Tibial artery (tissue), 4 donors: ENCODE measurements at regions not wholly inside any gene's neighbourhood (a gene's known extent, or its start where the extent isn't known, plus 50 kb on each side); places are given as distances from the start of the nearest gene placed in this dataset.

Experiments used
- DNase-seq, 2 donors: peaks; one replicate each; pipeline ENCODE4 v3.0.0-alpha.2; 2019
- H3K27ac ChIP-seq, 2 donors: fragments of 200-600 bp; sonication (generic) in 1 of 2; 1 replicate in 1 of 2; 2 replicates in 1 of 2; pipeline ENCODE4 v1.5.1; 2018 to 2019; ENCODE audit warnings: mild to moderate bottlenecking in 1 of 2
- H3K27me3 ChIP-seq, 2 donors: fragments of 200-600 bp; sonication (generic) in 1 of 2; one replicate each; pipeline versions ENCODE4 v1.5.1 to v1.6.0; 2016 to 2019
- H3K36me3 ChIP-seq, 3 donors: fragments of 200-600 bp; sonication (generic) in 2 of 3; one replicate each; pipeline ENCODE4 v1.5.1; 2016 to 2019; ENCODE audit warnings: mild to moderate bottlenecking in 2 of 3
- H3K4me1 ChIP-seq, 4 donors: fragments of 200-600 bp; sonication (generic) in 2 of 4; 1 replicate in 3 of 4; 2 replicates in 1 of 4; pipeline ENCODE4 v1.5.1; 2016 to 2019
- H3K4me3 ChIP-seq, 2 donors: fragments of 200-600 bp; sonication (generic) in 1 of 2; 1 replicate in 1 of 2; 2 replicates in 1 of 2; pipeline ENCODE4 v1.5.1; 2018 to 2019; ENCODE audit warnings: mild to moderate bottlenecking in 2 of 2
- H3K9me3 ChIP-seq, 3 donors: fragments of 200-600 bp; sonication (generic) in 1 of 3; one replicate each; pipeline ENCODE4 v1.5.1; 2016 to 2019
- CTCF ChIP-seq, 2 experiments: fragments of 200-600 bp in 1 of 2; fragments of 450-650 bp in 1 of 2; IDR thresholded peaks; one replicate each; pipeline ENCODE4 v1.5.1; 2017 to 2019; ENCODE audit warnings: antibody characterized with exemption in 2 of 2, mild to moderate bottlenecking in 1 of 2, moderate library complexity in 1 of 2
- intact Hi-C: fragments of 100-400 bp; cut with DNase I; formaldehyde crosslinking; loops from one replicate; pipeline ENCODE4 v1.15.0; 2023; ENCODE audit warnings: low total_unique reads

GRCh38 chr11:112885744-112886433 lies 75.3 kb upstream of the NCAM1 start:
- no peak for TF ChIP-seq CTCF (IDR thresholded peaks at IDR 0.05)
- peaks cover 0 to 18% (median 7%) of the 10 kb centered on the region in 4 donors for H3K4me1 ChIP-seq
- DNase-seq, result no peak
- intact Hi-C loops, result no loop called here
- no peaks in the 10 kb centered on the region for H3K9me3 ChIP-seq
- H3K27ac ChIP-seq, result no peak overlapping the region
- H3K36me3 ChIP-seq, result no peaks in the 10 kb centered on the region
- no peak overlapping the region for H3K4me3 ChIP-seq
- peaks cover 0 to 3% of the 10 kb centered on the region in 2 donors for H3K27me3 ChIP-seq

- peaks cover 0 to 15% (median 4%) of the 10 kb centered on the region in 4 donors for H3K4me1 ChIP-seq
- no peak for DNase-seq
- H3K36me3 ChIP-seq, result no peaks in the 10 kb centered on the region
- intact Hi-C loops, result no loop called here
- H3K27me3 ChIP-seq, result peaks cover 0 to 4% of the 10 kb centered on the region in 2 donors
- H3K4me3 ChIP-seq, result no peak overlapping the region
- no peaks in the 10 kb centered on the region for H3K9me3 ChIP-seq
- no peak overlapping the region for H3K27ac ChIP-seq
- no peak for TF ChIP-seq CTCF (IDR thresholded peaks at IDR 0.05)
Measured at GRCh38 chr11:112886434-112887370, 74.5 kb upstream of the NCAM1 start.

GRCh38 chr11:112889446-112889845 lies 71.8 kb upstream of the NCAM1 start:
- no peaks in the 10 kb centered on the region for H3K36me3 ChIP-seq
- no peak overlapping the region for H3K4me3 ChIP-seq
- TF ChIP-seq CTCF (IDR thresholded peaks at IDR 0.05), result no peak
- intact Hi-C loops, result no loop called here
- no peak overlapping the region for H3K27ac ChIP-seq
- DNase-seq, result no peak
- peaks cover 0 to 7% of the 10 kb centered on the region in 2 donors for H3K27me3 ChIP-seq
- H3K9me3 ChIP-seq, result no peaks in the 10 kb centered on the region
- no peaks in the 10 kb centered on the region for H3K4me1 ChIP-seq

- Histone ChIP-seq H3K36me3 (no peaks in the 10 kb centered on the region), H3K4me1 (peaks cover 0 to 9% (median 7%) of the 10 kb centered on the region in 4 donors), H3K27me3 (no peaks in the 10 kb centered on the region), H3K9me3 (no peaks in the 10 kb centered on the region), H3K27ac (no peak overlapping the region), H3K4me3 (no peak overlapping the region)
- intact Hi-C loops, result no loop called here
- DNase-seq, result no peak
- TF ChIP-seq CTCF (IDR thresholded peaks at IDR 0.05), result no peak
Measured at GRCh38 chr11:112899235-112900006, 61.8 kb upstream of the NCAM1 start.

DNA sequence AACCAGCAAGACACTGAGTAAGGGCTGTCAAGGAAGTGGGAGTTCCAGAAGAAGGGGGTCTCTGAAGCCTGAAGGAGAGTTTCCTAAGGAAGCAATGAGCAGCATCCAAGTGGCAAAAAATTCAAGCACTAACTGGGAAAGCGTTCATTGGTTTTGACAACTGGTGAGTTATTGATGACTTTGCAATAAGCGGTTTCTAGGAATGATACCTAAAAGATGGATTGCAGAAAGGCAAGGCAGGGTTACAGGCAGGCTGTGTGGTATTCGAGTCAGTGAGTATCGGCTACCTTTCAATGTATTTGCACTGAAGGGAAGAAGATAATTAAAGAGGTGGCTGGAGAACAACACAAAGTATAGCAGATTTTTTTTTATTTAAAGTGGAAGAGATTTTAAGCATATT lies 59.3 kb upstream of the NCAM1 start:
- no peak overlapping the region for H3K27ac ChIP-seq
- no peaks in the 10 kb centered on the region for H3K27me3 ChIP-seq
- DNase-seq, result no peak
- no peaks in the 10 kb centered on the region for H3K36me3 ChIP-seq
- no peak overlapping the region for H3K4me3 ChIP-seq
- TF ChIP-seq CTCF (IDR thresholded peaks at IDR 0.05), result no peak
- H3K4me1 ChIP-seq, result peaks cover 0 to 9% (median 7%) of the 10 kb centered on the region in 4 donors
- intact Hi-C loops, result no loop called here
- H3K9me3 ChIP-seq, result no peaks in the 10 kb centered on the region
